Tibial nerve (tissue), 3 donors: ENCODE measurements at regions not wholly inside any gene's neighbourhood (a gene's known extent, or its start where the extent isn't known, plus 50 kb on each side); places are given as distances from the start of the nearest gene placed in this dataset.

Source experiments
- POLR2A ChIP-seq, 2 donors: fragments of 450-650 bp; IDR thresholded peaks; one replicate each; pipeline ENCODE4 v1.6.1; 2017; ENCODE audit warnings: antibody characterized with exemption in 2 of 2, mild to moderate bottlenecking in 2 of 2, moderate library complexity in 2 of 2
- TF ChIP-seq, protein P1 (sequence below), 5 experiments: fragments of 200-600 bp in 3 of 5; fragments of 450-650 bp in 2 of 5; sonication (generic) in 3 of 5; IDR thresholded peaks; one replicate each; pipeline ENCODE4 v1.5.1; 2016 to 2019; ENCODE audit warnings: antibody characterized with exemption in 5 of 5, mild to moderate bottlenecking in 3 of 5, moderate library complexity in 2 of 5

DNA sequence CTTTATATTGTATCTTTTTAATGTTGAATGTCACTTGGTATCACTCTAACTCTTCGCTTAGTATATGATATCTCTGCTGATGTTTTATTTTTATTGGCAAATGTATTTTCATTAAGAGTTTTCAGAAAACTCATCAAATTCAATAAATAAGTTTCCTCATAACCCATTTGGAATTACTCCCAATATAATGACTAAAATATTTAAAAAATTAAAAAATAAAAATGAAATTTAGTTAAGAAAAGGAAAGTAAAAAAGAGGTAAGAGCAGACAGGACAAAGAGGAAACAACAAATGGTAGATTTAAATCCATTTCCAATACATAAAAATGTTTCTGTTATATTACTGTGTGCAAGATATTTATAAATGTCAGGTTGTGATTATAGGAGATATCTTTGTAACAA is 548.9 kb upstream of the SPRY2 start:
- TF ChIP-seq, protein P1, sequence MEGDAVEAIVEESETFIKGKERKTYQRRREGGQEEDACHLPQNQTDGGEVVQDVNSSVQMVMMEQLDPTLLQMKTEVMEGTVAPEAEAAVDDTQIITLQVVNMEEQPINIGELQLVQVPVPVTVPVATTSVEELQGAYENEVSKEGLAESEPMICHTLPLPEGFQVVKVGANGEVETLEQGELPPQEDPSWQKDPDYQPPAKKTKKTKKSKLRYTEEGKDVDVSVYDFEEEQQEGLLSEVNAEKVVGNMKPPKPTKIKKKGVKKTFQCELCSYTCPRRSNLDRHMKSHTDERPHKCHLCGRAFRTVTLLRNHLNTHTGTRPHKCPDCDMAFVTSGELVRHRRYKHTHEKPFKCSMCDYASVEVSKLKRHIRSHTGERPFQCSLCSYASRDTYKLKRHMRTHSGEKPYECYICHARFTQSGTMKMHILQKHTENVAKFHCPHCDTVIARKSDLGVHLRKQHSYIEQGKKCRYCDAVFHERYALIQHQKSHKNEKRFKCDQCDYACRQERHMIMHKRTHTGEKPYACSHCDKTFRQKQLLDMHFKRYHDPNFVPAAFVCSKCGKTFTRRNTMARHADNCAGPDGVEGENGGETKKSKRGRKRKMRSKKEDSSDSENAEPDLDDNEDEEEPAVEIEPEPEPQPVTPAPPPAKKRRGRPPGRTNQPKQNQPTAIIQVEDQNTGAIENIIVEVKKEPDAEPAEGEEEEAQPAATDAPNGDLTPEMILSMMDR (IDR thresholded peaks at IDR 0.05): no peak
- no peak for TF ChIP-seq POLR2A (IDR thresholded peaks at IDR 0.05)
